ENCODE measurements at regions not wholly inside any gene's neighbourhood (a gene's known extent, or its start where the extent isn't known, plus 50 kb on each side); places are given as distances from the start of the nearest gene placed in this dataset.

DNA sequence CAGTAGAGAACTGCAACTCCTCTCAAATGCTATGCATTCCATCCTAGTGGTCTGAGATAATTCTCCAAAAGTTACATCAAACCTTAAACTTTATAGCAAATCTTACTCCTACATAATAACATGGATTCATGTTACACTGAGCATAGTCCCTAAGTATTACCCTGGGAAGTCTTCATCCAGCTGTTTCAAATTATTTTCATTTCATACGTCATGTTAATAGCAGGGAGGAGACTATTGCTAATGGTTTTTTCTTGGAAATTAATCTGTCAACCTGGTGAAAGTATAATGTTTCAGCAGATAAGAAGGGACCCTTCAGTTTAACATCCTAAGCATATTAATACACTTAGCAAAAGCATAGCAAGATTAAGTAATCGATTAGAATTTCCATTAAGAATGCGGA lies 318.1 kb downstream of the USP25 start:
- no peak for TF ChIP-seq CTCF (IDR thresholded peaks at IDR 0.05; ENCODE audit: partially characterized antibody, unreplicated experiment)
- no peak for DNase-seq
- no peak overlapping the region for H3K27ac Mint-ChIP-seq (ENCODE audit: unreplicated experiment)
- no peaks in the 10 kb centered on the region for H3K9me3 Mint-ChIP-seq (ENCODE audit: unreplicated experiment)
- H3K4me3 Mint-ChIP-seq (ENCODE audit: unreplicated experiment), result no peak overlapping the region
- no peaks in the 10 kb centered on the region for H3K27me3 Mint-ChIP-seq (ENCODE audit: unreplicated experiment)
- H3K4me1 Mint-ChIP-seq (ENCODE audit: low read depth, unreplicated experiment), result no peaks in the 10 kb centered on the region
- H3K36me3 Mint-ChIP-seq (ENCODE audit: unreplicated experiment), result no peaks in the 10 kb centered on the region

GRCh38 chr21:16055014-16055413 lies 325.2 kb downstream of the USP25 start:
- H3K27me3 Mint-ChIP-seq (ENCODE audit: unreplicated experiment), result no peaks in the 10 kb centered on the region
- no peak for DNase-seq
- no peaks in the 10 kb centered on the region for H3K4me1 Mint-ChIP-seq (ENCODE audit: low read depth, unreplicated experiment)
- no peak overlapping the region for H3K4me3 Mint-ChIP-seq (ENCODE audit: unreplicated experiment)
- no peaks in the 10 kb centered on the region for H3K36me3 Mint-ChIP-seq (ENCODE audit: unreplicated experiment)
- H3K9me3 Mint-ChIP-seq (ENCODE audit: unreplicated experiment), result no peaks in the 10 kb centered on the region
- TF ChIP-seq CTCF (IDR thresholded peaks at IDR 0.05; ENCODE audit: partially characterized antibody, unreplicated experiment), result no peak
- no peak overlapping the region for H3K27ac Mint-ChIP-seq (ENCODE audit: unreplicated experiment)

GRCh38 chr21:16058896-16059295 lies 329.1 kb downstream of the USP25 start:
- H3K4me3 Mint-ChIP-seq (ENCODE audit: unreplicated experiment), result no peak overlapping the region

DNA sequence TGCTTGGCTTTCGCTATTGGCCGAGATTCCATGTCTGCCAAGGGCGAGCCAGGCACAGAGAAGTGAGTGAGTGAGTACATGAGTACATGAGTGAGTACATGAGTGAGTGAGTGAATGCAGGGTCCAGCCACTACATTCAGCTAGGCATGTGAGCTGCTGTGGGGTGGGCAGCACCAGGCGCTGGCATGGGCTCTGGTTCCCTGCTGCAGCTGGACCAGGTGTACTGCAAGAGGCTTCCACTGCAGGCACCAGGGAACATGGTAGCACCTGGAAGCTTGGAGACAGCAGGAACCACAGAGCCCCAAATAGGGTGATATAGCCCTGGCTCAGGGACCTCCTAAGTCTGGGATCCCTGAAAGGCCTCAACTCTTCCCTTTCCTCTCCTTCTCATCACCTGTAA lies 330.2 kb downstream of the USP25 start:
- H3K27me3 Mint-ChIP-seq (ENCODE audit: unreplicated experiment), result no peaks in the 10 kb centered on the region
- no peaks in the 10 kb centered on the region for H3K4me1 Mint-ChIP-seq (ENCODE audit: low read depth, unreplicated experiment)
- H3K27ac Mint-ChIP-seq (ENCODE audit: unreplicated experiment), result no peak overlapping the region
- no peaks in the 10 kb centered on the region for H3K36me3 Mint-ChIP-seq (ENCODE audit: unreplicated experiment)
- H3K4me3 Mint-ChIP-seq (ENCODE audit: unreplicated experiment), result no peak overlapping the region
- H3K9me3 Mint-ChIP-seq (ENCODE audit: unreplicated experiment), result no peaks in the 10 kb centered on the region
- no peak for TF ChIP-seq CTCF (IDR thresholded peaks at IDR 0.05; ENCODE audit: partially characterized antibody, unreplicated experiment)
- no peak for DNase-seq

More at GRCh38 chr21:16058896-16059295, 329.1 kb downstream of the USP25 start:
- no peaks in the 10 kb centered on the region for H3K4me1 Mint-ChIP-seq (ENCODE audit: low read depth, unreplicated experiment)
- no peaks in the 10 kb centered on the region for H3K36me3 Mint-ChIP-seq (ENCODE audit: unreplicated experiment)
- DNase-seq, result no peak
- no peaks in the 10 kb centered on the region for H3K9me3 Mint-ChIP-seq (ENCODE audit: unreplicated experiment)
- H3K27ac Mint-ChIP-seq (ENCODE audit: unreplicated experiment), result no peak overlapping the region
- no peaks in the 10 kb centered on the region for H3K27me3 Mint-ChIP-seq (ENCODE audit: unreplicated experiment)
- no peak for TF ChIP-seq CTCF (IDR thresholded peaks at IDR 0.05; ENCODE audit: partially characterized antibody, unreplicated experiment)

DNA sequence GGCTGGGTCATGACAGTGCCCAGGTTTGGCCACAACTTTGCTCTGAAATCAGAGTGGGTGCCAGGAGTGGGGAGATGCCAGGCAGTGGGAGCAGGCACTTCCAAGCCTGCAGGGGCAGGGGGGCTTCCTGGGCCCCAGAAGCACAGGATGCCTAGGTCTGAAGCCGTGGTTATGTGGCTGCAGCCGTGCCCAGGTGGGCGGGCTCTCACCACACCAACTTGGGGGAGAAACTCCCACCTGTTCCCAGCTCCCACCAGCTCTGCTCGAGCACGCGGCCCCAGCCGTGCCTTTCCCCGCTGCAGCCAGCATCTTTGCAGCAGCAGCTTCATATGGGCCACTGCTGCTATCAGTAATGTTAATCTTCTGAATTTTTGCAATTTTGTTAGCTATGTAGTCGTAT lies 331.4 kb downstream of the USP25 start:
- DNase-seq, result no peak
- Mint-ChIP-seq H3K4me1 (ENCODE audit: low read depth, unreplicated experiment) (no peaks in the 10 kb centered on the region), H3K9me3 (ENCODE audit: unreplicated experiment) (no peaks in the 10 kb centered on the region), H3K27ac (ENCODE audit: unreplicated experiment) (no peak overlapping the region), H3K36me3 (ENCODE audit: unreplicated experiment) (no peaks in the 10 kb centered on the region), H3K4me3 (ENCODE audit: unreplicated experiment) (no peak overlapping the region), H3K27me3 (ENCODE audit: unreplicated experiment) (no peaks in the 10 kb centered on the region)
- TF ChIP-seq CTCF (IDR thresholded peaks at IDR 0.05; ENCODE audit: partially characterized antibody, unreplicated experiment), result no peak

Data from glutamatergic neuron (in vitro differentiated cells).